ENCODE measurements at regions not wholly inside any gene's neighbourhood (a gene's known extent, or its start where the extent isn't known, plus 50 kb on each side); places are given as distances from the start of the nearest gene placed in this dataset.
"Not testable (repeated sequence)": the region's sequence is repeated elsewhere in the genome, so short reads cannot be mapped to it uniquely, and the experiment has no call there.

- H3K27ac Mint-ChIP-seq; H3K4me1 ChIP-seq (ENCODE audit: insufficient read depth, low read length); H3K36me3 Mint-ChIP-seq; POLR2A ChIA-PET (ENCODE audit: partially characterized antibody); DNase-seq; H3K27me3 Mint-ChIP-seq; H3K27ac ChIP-seq (ENCODE audit: low read depth, low read length); H3K36me3 ChIP-seq (ENCODE audit: insufficient read depth, low read length); CTCF ChIA-PET (ENCODE audit: partially characterized antibody); H3K9me3 ChIP-seq (ENCODE audit: control insufficient read depth in 1 of 2, low read length in 2 of 2); intact Hi-C loops (cut with micrococcal nuclease); H3K4me3 Mint-ChIP-seq; H3K27me3 ChIP-seq (ENCODE audit: insufficient read depth, low read length); H3K4me3 ChIP-seq (ENCODE audit: low read length in 2 of 2); H3K4me1 Mint-ChIP-seq: not testable (repeated sequence)
- H3K9me3 Mint-ChIP-seq, result peaks cover 2 to 35% (median 17%) of the 10 kb centered on the region in 8 donors
Measured at GRCh38 chr1:72987871-72988270, 705.5 kb upstream of the NEGR1 start.

GRCh38 chr1:72986591-72987290 lies 704.4 kb upstream of the NEGR1 start:
- Mint-ChIP-seq H3K4me1 (no peaks in the 10 kb centered on the region), H3K4me3 (no peak overlapping the region), H3K27me3 (no peaks in the 10 kb centered on the region), H3K9me3 (peaks cover 0 to 35% (median 17%) of the 10 kb centered on the region in 8 donors), H3K27ac (no peak overlapping the region), H3K36me3 (no peaks in the 10 kb centered on the region)
- no peaks in the 10 kb centered on the region for H3K27me3 ChIP-seq (ENCODE audit: insufficient read depth, low read length)
- no peaks in the 10 kb centered on the region for H3K9me3 ChIP-seq (ENCODE audit: control insufficient read depth in 1 of 2, low read length in 2 of 2)
- H3K36me3 ChIP-seq (ENCODE audit: insufficient read depth, low read length), result no peaks in the 10 kb centered on the region
- no peak overlapping the region for H3K27ac ChIP-seq (ENCODE audit: low read depth, low read length)
- CTCF ChIA-PET (ENCODE audit: partially characterized antibody), result no interaction called here
- no peak overlapping the region for H3K4me3 ChIP-seq (ENCODE audit: low read length in 2 of 2)
- intact Hi-C loops (cut with micrococcal nuclease), result no loop called here
- DNase-seq, result no peak
- no peaks in the 10 kb centered on the region for H3K4me1 ChIP-seq (ENCODE audit: insufficient read depth, low read length)
- POLR2A ChIA-PET (ENCODE audit: partially characterized antibody), result no interaction called here

- H3K27ac ChIP-seq (ENCODE audit: low read depth, low read length); H3K36me3 ChIP-seq (ENCODE audit: insufficient read depth, low read length); H3K27me3 Mint-ChIP-seq; H3K4me1 Mint-ChIP-seq; intact Hi-C loops (cut with micrococcal nuclease); H3K4me1 ChIP-seq (ENCODE audit: insufficient read depth, low read length); H3K27ac Mint-ChIP-seq; H3K4me3 ChIP-seq (ENCODE audit: low read length in 2 of 2); H3K36me3 Mint-ChIP-seq; H3K9me3 ChIP-seq (ENCODE audit: control insufficient read depth in 1 of 2, low read length in 2 of 2); H3K27me3 ChIP-seq (ENCODE audit: insufficient read depth, low read length); DNase-seq; POLR2A ChIA-PET (ENCODE audit: partially characterized antibody); CTCF ChIA-PET (ENCODE audit: partially characterized antibody); H3K4me3 Mint-ChIP-seq: not testable (repeated sequence)
- H3K9me3 Mint-ChIP-seq, result peaks cover 0 to 32% (median 15%) of the 10 kb centered on the region in 8 donors
Measured at GRCh38 chr1:72985024-72985423, 702.7 kb upstream of the NEGR1 start.

GRCh38 chr1:72983011-72983410 lies 700.7 kb upstream of the NEGR1 start:
- H3K27me3 ChIP-seq (ENCODE audit: insufficient read depth, low read length); H3K9me3 ChIP-seq (ENCODE audit: control insufficient read depth in 1 of 2, low read length in 2 of 2); H3K4me3 Mint-ChIP-seq; H3K36me3 ChIP-seq (ENCODE audit: insufficient read depth, low read length); DNase-seq; H3K36me3 Mint-ChIP-seq; H3K4me1 Mint-ChIP-seq; H3K27me3 Mint-ChIP-seq; CTCF ChIA-PET (ENCODE audit: partially characterized antibody); H3K4me1 ChIP-seq (ENCODE audit: insufficient read depth, low read length); H3K27ac ChIP-seq (ENCODE audit: low read depth, low read length); POLR2A ChIA-PET (ENCODE audit: partially characterized antibody); intact Hi-C loops (cut with micrococcal nuclease); H3K27ac Mint-ChIP-seq; H3K4me3 ChIP-seq (ENCODE audit: low read length in 2 of 2): not testable (repeated sequence)
- peaks cover 0 to 25% (median 12%) of the 10 kb centered on the region in 8 donors for H3K9me3 Mint-ChIP-seq

- Histone ChIP-seq H3K4me3 (ENCODE audit: low read length in 2 of 2) (no peak overlapping the region), H3K9me3 (ENCODE audit: control insufficient read depth in 1 of 2, low read length in 2 of 2) (no peaks in the 10 kb centered on the region), H3K36me3 (ENCODE audit: insufficient read depth, low read length) (no peaks in the 10 kb centered on the region), H3K27me3 (ENCODE audit: insufficient read depth, low read length) (no peaks in the 10 kb centered on the region), H3K4me1 (ENCODE audit: insufficient read depth, low read length) (no peaks in the 10 kb centered on the region), H3K27ac (ENCODE audit: low read depth, low read length) (no peak overlapping the region)
- H3K36me3 Mint-ChIP-seq, result no peaks in the 10 kb centered on the region
- H3K27me3 Mint-ChIP-seq, result no peaks in the 10 kb centered on the region
- intact Hi-C loops (cut with micrococcal nuclease), result no loop called here
- H3K27ac Mint-ChIP-seq, result no peak overlapping the region
- POLR2A ChIA-PET (ENCODE audit: partially characterized antibody), result no interaction called here
- no peak for DNase-seq
- no peaks in the 10 kb centered on the region for H3K4me1 Mint-ChIP-seq
- no peak overlapping the region for H3K4me3 Mint-ChIP-seq
- H3K9me3 Mint-ChIP-seq, result peaks cover 0 to 8% (median 5%) of the 10 kb centered on the region in 8 donors
- CTCF ChIA-PET (ENCODE audit: partially characterized antibody), result no interaction called here
Measured at GRCh38 chr1:72969461-72969860, 687.1 kb upstream of the NEGR1 start.

- Mint-ChIP-seq H3K27me3 (no peaks in the 10 kb centered on the region), H3K4me1 (no peaks in the 10 kb centered on the region), H3K9me3 (peaks cover 0 to 14% (median 4%) of the 10 kb centered on the region in 8 donors), H3K36me3 (no peaks in the 10 kb centered on the region), H3K27ac (no peak overlapping the region), H3K4me3 (no peak overlapping the region)
- no peak overlapping the region for H3K27ac ChIP-seq (ENCODE audit: low read depth, low read length)
- no peaks in the 10 kb centered on the region for H3K4me1 ChIP-seq (ENCODE audit: insufficient read depth, low read length)
- no peak overlapping the region for H3K4me3 ChIP-seq (ENCODE audit: low read length in 2 of 2)
- ChIA-PET CTCF (ENCODE audit: partially characterized antibody) (no interaction called here), POLR2A (ENCODE audit: partially characterized antibody) (no interaction called here)
- no peaks in the 10 kb centered on the region for H3K36me3 ChIP-seq (ENCODE audit: insufficient read depth, low read length)
- no peaks in the 10 kb centered on the region for H3K27me3 ChIP-seq (ENCODE audit: insufficient read depth, low read length)
- H3K9me3 ChIP-seq (ENCODE audit: control insufficient read depth in 1 of 2, low read length in 2 of 2), result no peaks in the 10 kb centered on the region
- intact Hi-C loops (cut with micrococcal nuclease), result no loop called here
- no peak for DNase-seq
Measured at GRCh38 chr1:72954943-72955342, 672.6 kb upstream of the NEGR1 start.

GRCh38 chr1:72950900-72951299 lies 668.6 kb upstream of the NEGR1 start:
- peaks cover 0 to 18% (median 3%) of the 10 kb centered on the region in 8 donors for H3K9me3 Mint-ChIP-seq
- H3K4me1 Mint-ChIP-seq; POLR2A ChIA-PET (ENCODE audit: partially characterized antibody); DNase-seq; H3K4me3 Mint-ChIP-seq; CTCF ChIA-PET (ENCODE audit: partially characterized antibody); H3K27me3 Mint-ChIP-seq; H3K4me1 ChIP-seq (ENCODE audit: insufficient read depth, low read length); intact Hi-C loops (cut with micrococcal nuclease); H3K27ac Mint-ChIP-seq; H3K36me3 Mint-ChIP-seq; H3K36me3 ChIP-seq (ENCODE audit: insufficient read depth, low read length); H3K4me3 ChIP-seq (ENCODE audit: low read length in 2 of 2); H3K27me3 ChIP-seq (ENCODE audit: insufficient read depth, low read length); H3K9me3 ChIP-seq (ENCODE audit: control insufficient read depth in 1 of 2, low read length in 2 of 2); H3K27ac ChIP-seq (ENCODE audit: low read depth, low read length): not testable (repeated sequence)
